HG03558 (cell line): ENCODE measurements at regions not wholly inside any gene's neighbourhood (a gene's known extent, or its start where the extent isn't known, plus 50 kb on each side); places are given as distances from the start of the nearest gene placed in this dataset.

Experiments
- ATAC-seq: cut with Tn5 transposase; IDR thresholded peaks from one replicate; pipeline ENCODE4 v1.9.1; 2021; ENCODE audit warnings: moderate number of reproducible peaks; ENCODE audit not compliant: unreplicated experiment; ENCODE audit errors: extremely low read depth

GRCh38 chr9:107685901-107686300 is 196.3 kb upstream of the KLF4 start:
- no peak for ATAC-seq

- no peak for ATAC-seq
Measured at GRCh38 chr9:107685376-107685775, 195.8 kb upstream of the KLF4 start.

GRCh38 chr9:107684224-107684623 is 194.7 kb upstream of the KLF4 start:
- no peak for ATAC-seq

- ATAC-seq, result no peak
Measured at GRCh38 chr9:107683566-107683965, 194.0 kb upstream of the KLF4 start.

GRCh38 chr9:107681988-107682387 is 192.4 kb upstream of the KLF4 start:
- ATAC-seq, result no peak

GRCh38 chr9:107675351-107676259 is 186.0 kb upstream of the KLF4 start:
- no peak for ATAC-seq

GRCh38 chr9:107674721-107675277 is 185.2 kb upstream of the KLF4 start:
- ATAC-seq, result no peak

GRCh38 chr9:107673861-107674720 is 184.5 kb upstream of the KLF4 start:
- ATAC-seq, result no peak

- ATAC-seq, result no peak
Measured at GRCh38 chr9:107671588-107671987, 182.0 kb upstream of the KLF4 start.

- no peak for ATAC-seq
Measured at GRCh38 chr9:107669422-107669821, 179.9 kb upstream of the KLF4 start.

- no peak for ATAC-seq
Measured at GRCh38 chr9:107667231-107668070, 177.9 kb upstream of the KLF4 start.

- no peak for ATAC-seq
Measured at GRCh38 chr9:107665057-107665456, 175.5 kb upstream of the KLF4 start.

GRCh38 chr9:107660976-107661375 is 171.4 kb upstream of the KLF4 start:
- ATAC-seq, result no peak

GRCh38 chr9:107653263-107653821 is 163.8 kb upstream of the KLF4 start:
- no peak for ATAC-seq

GRCh38 chr9:107650995-107651394 is 161.4 kb upstream of the KLF4 start:
- ATAC-seq, result no peak

GRCh38 chr9:107650321-107650720 is 160.8 kb upstream of the KLF4 start:
- no peak for ATAC-seq

GRCh38 chr9:107648153-107648715 is 158.7 kb upstream of the KLF4 start:
- ATAC-seq, result no peak

GRCh38 chr9:107647611-107648010 is 158.0 kb upstream of the KLF4 start:
- ATAC-seq, result no peak

- ATAC-seq, result no peak
Measured at GRCh38 chr9:107647141-107647540, 157.6 kb upstream of the KLF4 start.
